NCI-H1048 (cell line): ENCODE measurements at regions not wholly inside any gene's neighbourhood (a gene's known extent, or its start where the extent isn't known, plus 50 kb on each side); places are given as distances from the start of the nearest gene placed in this dataset.

ENCODE experiments used
- DNase-seq: peaks from one replicate; lab custom pipeline; 2025; lab: John Stamatoyannopoulos, UW

- no peak for DNase-seq
Measured at GRCh38 chr10:36629476-36629875, 495.9 kb upstream of the ANKRD30A start.

- DNase-seq: no peak
Measured at GRCh38 chr10:36624551-36625100, 500.8 kb upstream of the ANKRD30A start.

GRCh38 chr10:36621346-36621745 lies 504.1 kb upstream of the ANKRD30A start:
- no peak for DNase-seq

GRCh38 chr10:36612436-36612835 lies 513.0 kb upstream of the ANKRD30A start:
- no peak for DNase-seq

GRCh38 chr10:36608866-36609265 lies 516.5 kb upstream of the ANKRD30A start:
- no peak for DNase-seq

- DNase-seq: no peak
Measured at GRCh38 chr10:36608251-36608650, 517.1 kb upstream of the ANKRD30A start.

GRCh38 chr10:36606234-36606839 lies 519.1 kb upstream of the ANKRD30A start:
- no peak for DNase-seq

GRCh38 chr10:36604316-36604715 lies 521.1 kb upstream of the ANKRD30A start:
- no peak for DNase-seq

GRCh38 chr10:36603688-36604087 lies 521.7 kb upstream of the ANKRD30A start:
- no peak for DNase-seq

- no peak for DNase-seq
Measured at GRCh38 chr10:36602374-36602773, 523.0 kb upstream of the ANKRD30A start.

GRCh38 chr10:36597756-36598320 lies 527.6 kb upstream of the ANKRD30A start:
- no peak for DNase-seq

- no peak for DNase-seq
Measured at GRCh38 chr10:36592964-36593363, 532.4 kb upstream of the ANKRD30A start.

- no peak for DNase-seq
Measured at GRCh38 chr10:36591436-36591835, 534.0 kb upstream of the ANKRD30A start.

- DNase-seq: no peak
Measured at GRCh38 chr10:36583690-36584089, 541.7 kb upstream of the ANKRD30A start.

- DNase-seq: no peak
Measured at GRCh38 chr10:36581237-36581636, 544.2 kb upstream of the ANKRD30A start.

- DNase-seq: no peak
Measured at GRCh38 chr10:36578306-36578705, 547.1 kb upstream of the ANKRD30A start.

- DNase-seq: no peak
Measured at GRCh38 chr10:36577126-36577525, 548.3 kb upstream of the ANKRD30A start.

GRCh38 chr10:36574207-36574606 lies 551.2 kb upstream of the ANKRD30A start:
- no peak for DNase-seq

GRCh38 chr10:36573246-36573645 lies 552.2 kb upstream of the ANKRD30A start:
- no peak for DNase-seq

GRCh38 chr10:36564433-36564832 lies 561.0 kb upstream of the ANKRD30A start:
- no peak for DNase-seq

GRCh38 chr10:36559412-36560400 lies 565.7 kb upstream of the ANKRD30A start:
- DNase-seq: no peak

- DNase-seq: no peak
Measured at GRCh38 chr10:36556468-36556867, 568.9 kb upstream of the ANKRD30A start.

GRCh38 chr10:36555036-36555435 lies 570.4 kb upstream of the ANKRD30A start:
- DNase-seq: no peak
